ENCODE measurements at regions not wholly inside any gene's neighbourhood (a gene's known extent, or its start where the extent isn't known, plus 50 kb on each side); places are given as distances from the start of the nearest gene placed in this dataset.

DNA sequence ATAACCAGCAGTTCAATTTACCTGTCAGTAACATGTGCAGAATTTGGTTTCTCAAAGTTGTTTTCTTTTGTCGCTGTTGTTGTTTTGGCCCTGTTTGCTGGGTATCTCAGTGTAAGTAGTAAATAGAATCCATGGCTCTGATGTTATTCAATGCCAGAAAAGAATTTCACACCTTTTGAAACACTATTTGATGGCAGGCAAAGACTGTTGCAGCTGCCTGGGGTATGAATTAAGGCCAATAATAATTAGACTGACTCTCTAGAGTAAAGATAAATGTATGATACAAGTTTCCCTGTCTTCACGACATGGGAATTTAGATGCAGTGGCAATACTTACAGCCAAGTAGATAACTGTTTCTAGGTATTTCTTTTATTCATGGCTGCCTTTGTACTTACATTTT is 281.4 kb downstream of the CD83 start:
- no peak overlapping the region for H4K8ac ChIP-seq (replicated peaks; ENCODE audit: insufficient read length, low read depth, low read length)
- no peak overlapping the region for H3T11ph ChIP-seq (ENCODE audit: low read length)

More for the DNA sequence above, 281.4 kb downstream of the CD83 start:
- Histone ChIP-seq H3K4me1 (ENCODE audit: insufficient read depth, low read length) (no peaks in the 10 kb centered on the region), H3K14ac (ENCODE audit: insufficient read depth, low read length) (no peak overlapping the region), H3K27ac (ENCODE audit: insufficient read length, low read depth, low read length) (no peak overlapping the region), H3K79me1 (ENCODE audit: insufficient read depth, low read depth, low read length, poor library complexity, severe bottlenecking) (no peaks in the 10 kb centered on the region), H3K9me3 (ENCODE audit: control insufficient read depth, low read depth, low read length) (peaks cover 27% of the 10 kb centered on the region), H3K27me3 (ENCODE audit: insufficient read depth, low read length) (no peaks in the 10 kb centered on the region), H2BK20ac (ENCODE audit: low read depth, low read length, poor library complexity, severe bottlenecking) (no peak overlapping the region), H2AFZ (ENCODE audit: low read length) (no peak overlapping the region), H3K9ac (ENCODE audit: extremely low read depth, insufficient read length, low read length) (no peak overlapping the region), H4K91ac (ENCODE audit: insufficient read length, low read depth, low read length) (no peak overlapping the region), H2BK5ac (ENCODE audit: insufficient read length, low read length) (no peak overlapping the region), H3K56ac (ENCODE audit: insufficient read length, low read depth, low read length) (no peak overlapping the region), H3K18ac (ENCODE audit: insufficient read length, low read depth, low read length) (no peak overlapping the region), H3K4ac (ENCODE audit: low read depth, low read length) (no peak overlapping the region), H3K4me2 (ENCODE audit: insufficient read depth, insufficient read length, low read length) (no peak overlapping the region), H4K5ac (ENCODE audit: insufficient read length, low read depth, low read length) (no peak overlapping the region), H3K23ac (ENCODE audit: insufficient read length, low read depth, low read length) (no peak overlapping the region), H2BK120ac (ENCODE audit: low read depth, low read length, poor library complexity, severe bottlenecking) (no peak overlapping the region), H2BK12ac (ENCODE audit: insufficient read length, low read depth, low read length) (no peak overlapping the region), H3K23me2 (ENCODE audit: insufficient read length, low read depth, low read length, poor library complexity, severe bottlenecking) (no peaks in the 10 kb centered on the region), H4K20me1 (ENCODE audit: control insufficient read depth, insufficient read depth, insufficient read length) (no peaks in the 10 kb centered on the region), H2BK15ac (ENCODE audit: low read depth, low read length) (no peak overlapping the region), H2AK5ac (ENCODE audit: insufficient read length, low read length) (no peak overlapping the region), H3K79me2 (ENCODE audit: insufficient read depth, low read length) (no peaks in the 10 kb centered on the region)
- Mint-ChIP-seq H3K27ac (no peak overlapping the region), H3K4me3 (no peak overlapping the region), H3K36me3 (ENCODE audit: insufficient read depth in 1 of 3, low read depth in 3 of 3) (peaks cover 29 to 31% (median 30%) of the 10 kb centered on the region in 3 experiments), H3K27me3 (ENCODE audit: low read depth) (peaks cover 4% of the 10 kb centered on the region; the same call in 1 of the 2 replicates), H3K9me3 (peaks cover 31 to 45% of the 10 kb centered on the region in 2 experiments), H3K4me1 (peaks cover 10 to 17% of the 10 kb centered on the region in 2 experiments)
- WGBS (ENCODE audit: extremely low coverage, insufficient read length, low lambda C conversion rate), result no CpG with 5 or more reads among the region's 2 CpGs
- TF ChIP-seq, protein P1, sequence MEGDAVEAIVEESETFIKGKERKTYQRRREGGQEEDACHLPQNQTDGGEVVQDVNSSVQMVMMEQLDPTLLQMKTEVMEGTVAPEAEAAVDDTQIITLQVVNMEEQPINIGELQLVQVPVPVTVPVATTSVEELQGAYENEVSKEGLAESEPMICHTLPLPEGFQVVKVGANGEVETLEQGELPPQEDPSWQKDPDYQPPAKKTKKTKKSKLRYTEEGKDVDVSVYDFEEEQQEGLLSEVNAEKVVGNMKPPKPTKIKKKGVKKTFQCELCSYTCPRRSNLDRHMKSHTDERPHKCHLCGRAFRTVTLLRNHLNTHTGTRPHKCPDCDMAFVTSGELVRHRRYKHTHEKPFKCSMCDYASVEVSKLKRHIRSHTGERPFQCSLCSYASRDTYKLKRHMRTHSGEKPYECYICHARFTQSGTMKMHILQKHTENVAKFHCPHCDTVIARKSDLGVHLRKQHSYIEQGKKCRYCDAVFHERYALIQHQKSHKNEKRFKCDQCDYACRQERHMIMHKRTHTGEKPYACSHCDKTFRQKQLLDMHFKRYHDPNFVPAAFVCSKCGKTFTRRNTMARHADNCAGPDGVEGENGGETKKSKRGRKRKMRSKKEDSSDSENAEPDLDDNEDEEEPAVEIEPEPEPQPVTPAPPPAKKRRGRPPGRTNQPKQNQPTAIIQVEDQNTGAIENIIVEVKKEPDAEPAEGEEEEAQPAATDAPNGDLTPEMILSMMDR (conservative IDR thresholded peaks at IDR 0.05), result no peak
- DNase-seq, result no peak
